GM23338 (cell line): ENCODE measurements at regions not wholly inside any gene's neighbourhood (a gene's known extent, or its start where the extent isn't known, plus 50 kb on each side); places are given as distances from the start of the nearest gene placed in this dataset.

Source experiments
- ATAC-seq: fragments of 200-7000 bp; cut with Tn5 transposase; 3 replicates; pipeline ENCODE4 v1.9.1; 2020
- DNase-seq: peaks from one replicate; pipeline ENCODE4 v3.0.0-alpha.2; 2015; ENCODE audit warnings: low spot score
- H2AFZ ChIP-seq: fragments of 200-600 bp; sonication (generic); 2 replicates; pipeline ENCODE4 v1.8.0; 2016; ENCODE audit warnings: antibody characterized with exemption, mild to moderate bottlenecking, moderate library complexity
- H3F3A ChIP-seq: fragments of 200-600 bp; sonication (generic); replicated peaks from 2 replicates; pipeline ENCODE4 v1.8.0; 2017; ENCODE audit warnings: antibody characterized with exemption, mixed run types, low read depth
- H3K27ac ChIP-seq: fragments of 200-600 bp; sonication (generic); 2 replicates; pipeline ENCODE4 v1.6.1; 2016; ENCODE audit warnings: low read depth
- H3K27me3 ChIP-seq: fragments of 200-600 bp; sonication (generic); 2 replicates; pipeline ENCODE4 v1.8.0; 2016; ENCODE audit warnings: mild to moderate bottlenecking, mixed run types, moderate library complexity; ENCODE audit not compliant: insufficient read depth
- H3K36me3 ChIP-seq: fragments of 200-600 bp; sonication (generic); 2 replicates; pipeline ENCODE4 v1.8.0; 2016; ENCODE audit warnings: mild to moderate bottlenecking; ENCODE audit not compliant: insufficient read depth
- H3K4me1 ChIP-seq: fragments of 200-600 bp; sonication (generic); 2 replicates; pipeline ENCODE4 v1.8.0; 2016; ENCODE audit warnings: mild to moderate bottlenecking, moderate library complexity; ENCODE audit not compliant: insufficient read depth
- H3K4me2 ChIP-seq: fragments of 200-600 bp; sonication (generic); 2 replicates; pipeline ENCODE4 v1.7.1; 2017; ENCODE audit warnings: mixed run types
- H3K4me3 ChIP-seq: fragments of 200-600 bp; sonication (generic); 2 replicates; pipeline ENCODE4 v1.6.1; 2016; ENCODE audit warnings: mixed run types
- H3K79me2 ChIP-seq: fragments of 200-600 bp; sonication (generic); replicated peaks from 2 replicates; pipeline ENCODE4 v1.8.0; 2017; ENCODE audit warnings: mild to moderate bottlenecking; ENCODE audit not compliant: insufficient read depth
- H3K9me2 ChIP-seq: fragments of 200-600 bp; sonication (generic); 2 replicates; pipeline ENCODE4 v1.8.0; 2017; ENCODE audit not compliant: insufficient read depth
- H4K20me1 ChIP-seq: fragments of 200-600 bp; sonication (generic); replicated peaks from 2 replicates; pipeline ENCODE4 v1.8.0; 2017; ENCODE audit warnings: mild to moderate bottlenecking; ENCODE audit not compliant: insufficient read depth
- H3K27ac Mint-ChIP-seq: 2 replicates; pipeline ENCODE4 v1.8.0; 2020; ENCODE audit warnings: inconsistent platforms, mild to moderate bottlenecking, moderate library complexity, mixed read lengths
- H3K27me3 Mint-ChIP-seq: 3 replicates; pipeline ENCODE4 v1.8.0; 2022; ENCODE audit warnings: low read depth, mild to moderate bottlenecking, moderate library complexity, mixed read lengths, inconsistent platforms; ENCODE audit not compliant: insufficient read depth, poor library complexity
- H3K36me3 Mint-ChIP-seq: 3 replicates; pipeline ENCODE4 v1.8.0; 2021; ENCODE audit warnings: low read depth, mild to moderate bottlenecking, inconsistent platforms, moderate library complexity, mixed read lengths
- H3K4me1 Mint-ChIP-seq: 3 replicates; pipeline ENCODE4 v1.8.0; 2020; ENCODE audit warnings: mild to moderate bottlenecking, inconsistent platforms, mixed read lengths
- H3K4me3 Mint-ChIP-seq: 3 replicates; pipeline ENCODE4 v1.8.0; 2021; ENCODE audit warnings: moderate library complexity, mild to moderate bottlenecking, inconsistent platforms, mixed read lengths
- H3K9me3 Mint-ChIP-seq: 3 replicates; pipeline ENCODE4 v1.8.0; 2020; ENCODE audit warnings: moderate library complexity, mild to moderate bottlenecking, inconsistent platforms, mixed read lengths
- ETS1 ChIP-seq: IDR thresholded peaks from 2 replicates; pipeline ENCODE4 v1.6.1; 2016; ENCODE audit warnings: antibody characterized with exemption
- EZH2 ChIP-seq: fragments of 200-600 bp; sonication (generic); IDR thresholded peaks from one replicate; pipeline ENCODE4 v1.8.0; 2017; ENCODE audit warnings: antibody characterized with exemption, mild to moderate bottlenecking, low read depth; ENCODE audit not compliant: unreplicated experiment
- EZH2phosphoT487 ChIP-seq: fragments of 200-600 bp; sonication (generic); IDR thresholded peaks from one replicate; pipeline ENCODE4 v1.8.1; 2018; ENCODE audit warnings: antibody characterized with exemption; ENCODE audit not compliant: unreplicated experiment
- NANOG ChIP-seq: IDR thresholded peaks from 2 replicates; pipeline ENCODE4 v1.6.1; 2016; ENCODE audit warnings: antibody characterized with exemption, borderline replicate concordance
- POLR2AphosphoS5 ChIP-seq: IDR thresholded peaks from 2 replicates; pipeline ENCODE4 v1.6.1; 2016; ENCODE audit warnings: antibody characterized with exemption, low read depth
- REST ChIP-seq: IDR thresholded peaks from one replicate; pipeline ENCODE4 v1.6.1; 2018; ENCODE audit warnings: antibody characterized with exemption; ENCODE audit not compliant: unreplicated experiment
- STAT1 ChIP-seq: IDR thresholded peaks from one replicate; pipeline ENCODE4 v1.6.1; 2016; ENCODE audit warnings: antibody characterized with exemption; ENCODE audit not compliant: unreplicated experiment
- ZNF114 ChIP-seq: fragments of 250-450 bp; sonication (Bioruptor Pico); IDR thresholded peaks from 2 replicates; pipeline ENCODE4 v1.5.0; 2020; ENCODE audit warnings: mild to moderate bottlenecking, moderate library complexity
- ZNF462 ChIP-seq: fragments of 250-450 bp; sonication (Bioruptor Pico); IDR thresholded peaks from 2 replicates; pipeline ENCODE4 v1.5.0; 2020; ENCODE audit warnings: mild to moderate bottlenecking, moderate library complexity

GRCh38 chr3:110779581-110779980 is 292.0 kb upstream of the NECTIN3 start:
- H2AFZ ChIP-seq: no peak overlapping the region
- H3K79me2 ChIP-seq: no peaks in the 10 kb centered on the region
- H3K4me1 ChIP-seq: peaks cover 1% of the 10 kb centered on the region; the same call in 1 of the 2 replicates
- H3K27ac ChIP-seq: no peak overlapping the region
- ATAC-seq: no peak
- H3K27me3 ChIP-seq: no peaks in the 10 kb centered on the region
- H3K36me3 Mint-ChIP-seq: peaks cover under 1% of the 10 kb centered on the region; the same call in 1 of the 3 replicates
- no peak for DNase-seq
- no peak for TF ChIP-seq NANOG
- no peak for TF ChIP-seq EZH2
- no peak for TF ChIP-seq STAT1
- no peak for TF ChIP-seq REST
- TF ChIP-seq POLR2AphosphoS5: no peak
- TF ChIP-seq EZH2phosphoT487: no peak
- no peak for TF ChIP-seq ZNF462 (CRISPR knock-in tag)
- TF ChIP-seq ZNF114 (CRISPR knock-in tag): no peak
- no peak for TF ChIP-seq ETS1
- H3F3A ChIP-seq: no peaks in the 10 kb centered on the region
- no peak overlapping the region for H3K4me3 ChIP-seq
- H3K4me1 Mint-ChIP-seq: peaks cover 8% of the 10 kb centered on the region; the same call in 2 of the 3 replicates
- H3K36me3 ChIP-seq: no peaks in the 10 kb centered on the region
- no peak overlapping the region for H3K27ac Mint-ChIP-seq
- no peaks in the 10 kb centered on the region for H3K9me2 ChIP-seq
- H4K20me1 ChIP-seq: no peaks in the 10 kb centered on the region
- H3K4me2 ChIP-seq: no peak overlapping the region
- H3K27me3 Mint-ChIP-seq: peaks cover 1% of the 10 kb centered on the region
- peaks cover 5% of the 10 kb centered on the region; the same call in 2 of the 3 replicates for H3K9me3 Mint-ChIP-seq
- H3K4me3 Mint-ChIP-seq: no peak overlapping the region
